MCF 10A (cell line): ENCODE measurements at regions not wholly inside any gene's neighbourhood (a gene's known extent, or its start where the extent isn't known, plus 50 kb on each side); places are given as distances from the start of the nearest gene placed in this dataset.
A peak's percentile ranks its signal among the peaks of the same experiment; 100 is the strongest.

ENCODE experiments used
- BruUV-seq: library from RNA; stranded (reverse); fragments of 400-500 nt; replicated peaks from 2 replicates; lab custom pipeline; 2021; lab: Mats Ljungman, UMichigan
- CTCF ChIA-PET: fragments of 300-600 bp; sonication (Branson Sonifier 250); formaldehyde crosslinking; extraction: SDS; loops from one replicate; lab custom pipeline; 2021; ENCODE audit warnings: antibody characterized with exemption, inconsistent platforms; lab: Yijun Ruan, JAX
- POLR2A ChIA-PET: fragments of 300-600, 350-650 bp; sonication (Branson Sonifier 250); formaldehyde crosslinking; extraction: SDS; loops from one replicate; lab custom pipeline; 2020; ENCODE audit warnings: antibody characterized with exemption, inconsistent platforms; lab: Yijun Ruan, JAX
- DNase-seq: peaks from one replicate; pipeline ENCODE4 v3.0.0-alpha.2; 2018; ENCODE audit not compliant: unreplicated experiment
- H3K27ac Mint-ChIP-seq: one replicate; pipeline ENCODE4 v1.8.0; 2022; ENCODE audit warnings: mild to moderate bottlenecking, low read depth, mixed read lengths; ENCODE audit not compliant: unreplicated experiment
- H3K27me3 Mint-ChIP-seq: one replicate; pipeline ENCODE4 v1.8.0; 2022; ENCODE audit warnings: mixed read lengths; ENCODE audit not compliant: insufficient read depth, unreplicated experiment
- H3K36me3 Mint-ChIP-seq: one replicate; pipeline ENCODE4 v1.8.0; 2022; ENCODE audit warnings: mild to moderate bottlenecking, moderate library complexity, mixed read lengths; ENCODE audit not compliant: insufficient read depth, unreplicated experiment
- H3K4me1 Mint-ChIP-seq: one replicate; pipeline ENCODE4 v1.8.0; 2022; ENCODE audit warnings: mixed read lengths; ENCODE audit not compliant: insufficient read depth, unreplicated experiment
- H3K4me3 Mint-ChIP-seq: one replicate; pipeline ENCODE4 v1.8.0; 2022; ENCODE audit warnings: mild to moderate bottlenecking, moderate library complexity, mixed read lengths; ENCODE audit not compliant: unreplicated experiment
- H3K9me3 Mint-ChIP-seq: one replicate; pipeline ENCODE4 v1.8.0; 2022; ENCODE audit warnings: mixed read lengths; ENCODE audit not compliant: unreplicated experiment
- CTCF ChIP-seq: fragments of 200-600 bp; IDR thresholded peaks from one replicate; pipeline ENCODE4 v1.8.0; 2022; ENCODE audit warnings: antibody characterized with exemption, mild to moderate bottlenecking; ENCODE audit not compliant: unreplicated experiment
- intact Hi-C: fragments of 100-400 bp; cut with micrococcal nuclease; formaldehyde crosslinking; loops from 2 replicates; pipeline ENCODE4 v1.14.1; 2022

GRCh38 chr20:39855799-39856198, 833.2 kb downstream of the MAFB start:
- no peak for TF ChIP-seq CTCF
- Mint-ChIP-seq H3K36me3 (no peaks in the 10 kb centered on the region), H3K27ac (no peak overlapping the region), H3K9me3 (no peaks in the 10 kb centered on the region), H3K27me3 (no peaks in the 10 kb centered on the region), H3K4me1 (peaks cover 39% of the 10 kb centered on the region), H3K4me3 (no peak overlapping the region)
- POLR2A ChIA-PET = interaction anchor here (0.7 to 1.2 kb wide), 2 partner anchors 12 to 1099 kb away, joined by 3 read pairs; no protein-coding TSS in a partner anchor
- no TSS peak for BruUV-seq
- no peak for DNase-seq
- intact Hi-C loops = no loop called here
- CTCF ChIA-PET = interaction anchor here (0.6 to 2.6 kb wide), 5 partner anchors 18 to 806 kb away, joined by 3 to 16 read pairs (median 3); no protein-coding TSS in a partner anchor

DNA sequence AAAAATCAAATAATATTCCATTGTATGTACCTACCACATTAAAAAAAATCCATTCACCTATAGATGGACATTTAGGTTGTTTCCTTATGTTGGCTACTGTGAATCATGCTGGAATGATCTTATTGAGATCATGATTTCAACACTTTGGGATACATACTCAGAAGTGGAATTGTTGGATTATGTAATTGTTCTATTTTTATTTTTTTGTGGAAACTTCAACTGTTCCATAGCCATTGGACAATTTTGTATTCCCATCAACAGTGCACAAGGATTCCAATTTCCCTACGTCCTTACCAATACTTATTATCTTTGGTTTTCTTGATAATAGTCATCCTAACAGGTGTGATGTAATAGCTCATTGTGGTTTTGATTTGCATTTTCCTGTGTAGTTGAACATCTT, 834.0 kb downstream of the MAFB start:
- no peak for TF ChIP-seq CTCF
- intact Hi-C loops = no loop called here
- Mint-ChIP-seq H3K27me3 (no peaks in the 10 kb centered on the region), H3K4me1 (peaks cover 40% of the 10 kb centered on the region), H3K36me3 (no peaks in the 10 kb centered on the region), H3K9me3 (no peaks in the 10 kb centered on the region), H3K4me3 (no peak overlapping the region), H3K27ac (no peak overlapping the region)
- no TSS peak for BruUV-seq
- CTCF ChIA-PET = interaction anchor here (0.7 to 2.6 kb wide), 3 partner anchors 19 to 805 kb away, joined by 3 to 16 read pairs (median 4); no protein-coding TSS in a partner anchor
- DNase-seq = no peak
- POLR2A ChIA-PET = interaction anchor here (0.6 to 0.7 kb wide), 2 partner anchors 11 to 23 kb away, joined by 3 to 4 read pairs; no protein-coding TSS in a partner anchor

DNA sequence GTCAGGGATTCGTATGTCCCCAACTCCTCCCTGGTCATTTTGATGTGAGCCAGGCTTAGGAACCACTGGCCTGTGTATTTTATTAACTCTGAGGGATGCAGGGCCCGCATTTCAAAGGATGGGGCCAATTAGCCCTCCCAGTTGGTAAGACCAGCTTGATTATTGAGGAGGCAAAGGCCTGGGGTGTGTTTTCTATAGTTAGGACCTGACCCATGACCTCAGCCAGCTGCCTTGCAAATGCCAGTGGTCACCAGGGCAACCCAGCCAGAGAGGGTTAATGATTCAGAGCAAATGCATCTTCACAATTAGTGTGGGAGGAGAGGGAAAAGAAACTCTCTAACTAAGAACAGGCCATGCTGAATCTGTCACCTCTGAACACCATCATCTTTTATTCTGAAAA, 835.4 kb downstream of the MAFB start:
- Mint-ChIP-seq H3K27ac (peak overlapping the region; percentile 32), H3K9me3 (no peaks in the 10 kb centered on the region), H3K36me3 (no peaks in the 10 kb centered on the region), H3K4me1 (peaks cover 48% of the 10 kb centered on the region), H3K27me3 (no peaks in the 10 kb centered on the region), H3K4me3 (no peak overlapping the region)
- ChIA-PET CTCF (interaction anchor here (0.6 kb wide), 1 partner anchor 805 kb away, joined by 4 read pairs; no protein-coding TSS in a partner anchor), POLR2A (interaction anchor here (0.6 kb wide), 1 partner anchor 431 kb away, joined by 3 read pairs; no protein-coding TSS in a partner anchor)
- peak; percentile 27 for DNase-seq
- intact Hi-C loops = no loop called here
- no TSS peak for BruUV-seq
- TF ChIP-seq CTCF = no peak

DNA sequence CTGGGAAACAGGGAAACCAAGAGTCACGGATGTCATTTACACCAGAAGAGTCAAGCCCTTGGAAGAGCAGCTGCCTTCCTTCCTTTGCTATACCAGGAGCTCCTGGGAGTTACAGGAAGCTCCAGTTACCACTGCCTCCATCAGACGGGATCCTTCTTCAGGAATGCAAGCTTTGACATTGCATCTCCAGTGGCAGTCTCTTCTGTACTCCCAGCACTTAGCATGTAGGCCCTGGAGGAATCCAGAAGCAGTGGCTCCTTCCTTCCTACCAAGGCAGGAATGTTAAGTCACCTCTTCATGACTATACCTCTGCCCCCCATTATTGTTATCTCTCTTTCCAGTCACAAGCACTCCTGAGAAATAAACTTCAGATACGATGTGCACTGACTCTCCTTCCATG, 836.0 kb downstream of the MAFB start:
- intact Hi-C loops = no loop called here
- CTCF ChIA-PET = interaction anchor here (0.6 to 1.5 kb wide), 3 partner anchors 27 to 804 kb away, joined by 4 to 5 read pairs (median 4); no protein-coding TSS in a partner anchor
- no peaks in the 10 kb centered on the region for H3K27me3 Mint-ChIP-seq
- POLR2A ChIA-PET = interaction anchor here (0.6 to 1.5 kb wide), 4 partner anchors 10 to 432 kb away, joined by 3 to 6 read pairs (median 3); no protein-coding TSS in a partner anchor
- peaks cover 48% of the 10 kb centered on the region for H3K4me1 Mint-ChIP-seq
- no peaks in the 10 kb centered on the region for H3K9me3 Mint-ChIP-seq
- no TSS peak for BruUV-seq
- H3K36me3 Mint-ChIP-seq = no peaks in the 10 kb centered on the region
- no peak for DNase-seq
- no peak overlapping the region for H3K4me3 Mint-ChIP-seq
- peak overlapping the region; percentile 32 for H3K27ac Mint-ChIP-seq
- no peak for TF ChIP-seq CTCF
